IMR-90 (cell line): ENCODE measurements at regions not wholly inside any gene's neighbourhood (a gene's known extent, or its start where the extent isn't known, plus 50 kb on each side); places are given as distances from the start of the nearest gene placed in this dataset.
A peak's percentile ranks its signal among the peaks of the same experiment; 100 is the strongest.

Experiments
- ATAC-seq: fragments of 200-7000 bp; cut with Tn5 transposase; 2 replicates; pipeline ENCODE4 v1.9.1; 2020; ENCODE audit warnings: low read depth, mild to moderate bottlenecking, moderate library complexity
- BruUV-seq: library from RNA; stranded (reverse); fragments of 400-500 nt; replicated peaks from 2 replicates; lab custom pipeline; 2021; lab: Mats Ljungman, UMichigan
- CTCF ChIA-PET: fragments of 300-600 bp; formaldehyde crosslinking; extraction: SDS; loops from one replicate; lab custom pipeline; 2021; ENCODE audit warnings: antibody characterized with exemption; lab: Yijun Ruan, JAX
- POLR2A ChIA-PET: fragments of 300-600 bp; sonication (Branson Sonifier 250); formaldehyde crosslinking; loops from one replicate; lab custom pipeline; 2022; ENCODE audit warnings: antibody characterized with exemption; ENCODE audit not compliant: unreplicated experiment; lab: Charles Lee
- DNase-seq: peaks from one replicate; pipeline ENCODE4 v3.0.0; 2013
- H2AFZ ChIP-seq: replicated peaks from 2 replicates; pipeline ENCODE3; 2013; ENCODE audit warnings: low read length, mild to moderate bottlenecking; ENCODE audit not compliant: poor library complexity
- H2AK5ac ChIP-seq: 2 replicates; pipeline ENCODE4 v1.6.1; 2013; ENCODE audit warnings: low read depth, low read length, inconsistent platforms
- H2AK9ac ChIP-seq: replicated peaks from 2 replicates; pipeline ENCODE3; 2013; ENCODE audit warnings: mild to moderate bottlenecking, low read depth, low read length, moderate library complexity; ENCODE audit not compliant: poor library complexity
- H2BK120ac ChIP-seq: 2 replicates; pipeline ENCODE4 v1.6.1; 2013; ENCODE audit warnings: low read depth, low read length, inconsistent platforms
- H2BK15ac ChIP-seq: 3 replicates; pipeline ENCODE4 v1.6.1; 2013; ENCODE audit warnings: low read depth, low read length, inconsistent platforms
- H2BK20ac ChIP-seq: 2 replicates; pipeline ENCODE4 v1.6.1; 2013; ENCODE audit warnings: low read depth, mild to moderate bottlenecking, inconsistent platforms, low read length, moderate library complexity
- H2BK5ac ChIP-seq: 2 replicates; pipeline ENCODE4 v1.6.1; 2013; ENCODE audit warnings: mild to moderate bottlenecking, low read depth, low read length, inconsistent platforms; ENCODE audit not compliant: poor library complexity, severe bottlenecking
- H3K14ac ChIP-seq: replicated peaks from 2 replicates; pipeline ENCODE4 v1.6.1; 2013; ENCODE audit warnings: low read depth, low read length, inconsistent platforms
- H3K18ac ChIP-seq: 2 replicates; pipeline ENCODE4 v1.6.1; 2013; ENCODE audit warnings: low read depth, low read length, control low read depth
- H3K23ac ChIP-seq: 2 replicates; pipeline ENCODE4 v1.6.1; 2013; ENCODE audit warnings: low read depth, low read length, inconsistent platforms
- H3K27ac ChIP-seq: 2 replicates; pipeline ENCODE4 v1.5.1; 2013; ENCODE audit warnings: mild to moderate bottlenecking, control low read depth, low read length; ENCODE audit not compliant: insufficient read depth
- H3K27me3 ChIP-seq: 2 replicates; pipeline ENCODE4 v1.6.1; 2013; ENCODE audit warnings: low read length; ENCODE audit not compliant: control insufficient read depth, insufficient read depth
- H3K36me3 ChIP-seq: 2 replicates; pipeline ENCODE4 v1.6.1; 2013; ENCODE audit warnings: low read length, mixed read lengths; ENCODE audit not compliant: control insufficient read depth, insufficient read depth
- H3K4ac ChIP-seq: 2 replicates; pipeline ENCODE4 v1.6.1; 2013; ENCODE audit warnings: low read depth, low read length, inconsistent platforms
- H3K4me1 ChIP-seq: 2 replicates; pipeline ENCODE4 v1.6.1; 2013; ENCODE audit warnings: low read length, mixed read lengths; ENCODE audit not compliant: control insufficient read depth, insufficient read depth
- H3K4me2 ChIP-seq: 2 replicates; pipeline ENCODE4 v1.6.1; 2013; ENCODE audit warnings: low read depth, mild to moderate bottlenecking, control low read depth, low read length, moderate library complexity
- H3K4me3 ChIP-seq: 2 replicates; pipeline ENCODE4 v1.5.1; 2013; ENCODE audit warnings: low read depth, mild to moderate bottlenecking, control low read depth, low read length, moderate library complexity; ENCODE audit not compliant: insufficient read depth
- H3K56ac ChIP-seq: 2 replicates; pipeline ENCODE4 v1.6.1; 2013; ENCODE audit warnings: low read length, inconsistent platforms; ENCODE audit not compliant: insufficient read depth; ENCODE audit errors: extremely low read depth
- H3K79me1 ChIP-seq, 2 experiments: 2 replicates each; pipeline ENCODE4 v1.6.1; 2013; ENCODE audit warnings: low read length in 2 of 2, inconsistent platforms in 1 of 2, low read depth in 1 of 2
- H3K9ac ChIP-seq: 2 replicates; pipeline ENCODE4 v1.6.1; 2013; ENCODE audit warnings: low read depth, low read length, control low read depth
- H3K9me1 ChIP-seq: 2 replicates; pipeline ENCODE4 v1.6.1; 2013; ENCODE audit warnings: low read length, inconsistent platforms; ENCODE audit not compliant: insufficient read depth
- H3K9me3 ChIP-seq: 2 replicates; pipeline ENCODE4 v1.6.1; 2013; ENCODE audit warnings: low read length; ENCODE audit not compliant: control insufficient read depth, insufficient read depth
- H4K20me1 ChIP-seq: 2 replicates; pipeline ENCODE4 v1.6.1; 2013; ENCODE audit warnings: low read length, inconsistent platforms; ENCODE audit not compliant: insufficient read depth
- H4K5ac ChIP-seq: 2 replicates; pipeline ENCODE4 v1.6.1; 2013; ENCODE audit warnings: mild to moderate bottlenecking, low read depth, low read length, control low read depth
- H4K8ac ChIP-seq, 2 experiments: 2 replicates each; pipeline ENCODE4 v1.6.1; 2013; ENCODE audit warnings: low read depth in 2 of 2, low read length in 2 of 2, control low read depth in 1 of 2, inconsistent platforms in 1 of 2
- H4K91ac ChIP-seq: 2 replicates; pipeline ENCODE4 v1.6.1; 2013; ENCODE audit warnings: low read depth, low read length, inconsistent platforms; ENCODE audit not compliant: insufficient read depth
- MAFK ChIP-seq: IDR thresholded peaks from 2 replicates; pipeline ENCODE4 v1.6.1; 2012; ENCODE audit warnings: low read depth, low read length, improper control_type of control experiment
- RFX5 ChIP-seq: IDR thresholded peaks from 2 replicates; pipeline ENCODE4 v1.8.0; 2012; ENCODE audit warnings: low read depth, mild to moderate bottlenecking, low read length, moderate library complexity
- WGBS, 2 experiments: methylation state at CpG; one replicate each; pipeline versions ENCODE4 v1.1.5 to v1.1.7; 2013; ENCODE audit warnings: missing lambda C conversion rate in 2 of 2; ENCODE audit not compliant: insufficient read length in 1 of 2; ENCODE audit errors: extremely low coverage in 2 of 2; 5-methylcytosine and 5-hydroxymethylcytosine counted together
- dilution Hi-C: fragments of 300-500 bp; cut with HindIII; formaldehyde crosslinking; loops from one replicate; pipeline ENCODE4 v1.14.3; 2018; ENCODE audit warnings: low sequenced_read_pairs; ENCODE audit not compliant: unreplicated experiment
- in situ Hi-C: fragments of 300-500 bp; cut with MboI; formaldehyde crosslinking; loops from 3 replicates; pipeline ENCODE4 v1.14.3; 2019; ENCODE audit warnings: low sequenced_read_pairs, inconsistent platforms, mixed read lengths
- intact Hi-C: fragments of 100-400 bp; cut with micrococcal nuclease; formaldehyde crosslinking; loops from 2 replicates; pipeline ENCODE4 v1.10.0; 2022
- TF ChIP-seq, protein P1 (sequence below): fragments of 150-350 bp; IDR thresholded peaks from 2 replicates; pipeline ENCODE4 v1.6.1; 2016; ENCODE audit warnings: low read depth, mild to moderate bottlenecking, low read length, moderate library complexity, borderline replicate concordance

DNA sequence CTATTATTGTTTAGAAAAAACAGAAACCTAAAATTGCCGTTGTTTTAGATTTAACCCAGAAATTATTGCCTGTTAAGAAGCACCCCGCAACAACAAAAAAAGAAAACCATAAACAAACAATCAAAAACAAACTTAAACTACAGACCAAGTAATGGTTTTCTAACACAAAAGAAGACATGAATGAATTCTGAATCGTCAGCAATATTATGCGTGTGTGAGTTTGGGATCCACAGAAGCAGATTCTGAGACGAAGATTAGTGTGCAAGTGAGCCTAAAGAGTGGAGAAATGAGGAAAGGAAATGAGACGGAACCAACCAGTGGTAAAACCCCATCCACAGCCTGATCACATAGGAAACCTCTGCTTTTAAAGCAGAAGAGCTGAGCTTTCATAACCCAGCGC lies 1514.9 kb upstream of the PIK3C3 start:
- H3K27ac ChIP-seq, result no peak overlapping the region
- H3K18ac ChIP-seq, result no peak overlapping the region
- CTCF ChIA-PET, result no interaction called here
- no peaks in the 10 kb centered on the region for H3K79me1 ChIP-seq
- no peak overlapping the region for H2AFZ ChIP-seq
- H2AK5ac ChIP-seq, result no peak overlapping the region
- DNase-seq, result no peak
- H4K5ac ChIP-seq, result no peak overlapping the region
- no peak overlapping the region for H3K14ac ChIP-seq
- H3K9me3 ChIP-seq, result no peaks in the 10 kb centered on the region
- no peak overlapping the region for H3K9ac ChIP-seq
- no peak overlapping the region for H2BK15ac ChIP-seq
- dilution Hi-C loops (no loop called here), intact Hi-C loops (no loop called here), in situ Hi-C loops (no loop called here)
- no peak overlapping the region for H3K4me2 ChIP-seq
- no peak overlapping the region for H2AK9ac ChIP-seq
- no TSS peak for BruUV-seq
- ATAC-seq, result no peak
- no peak overlapping the region for H2BK120ac ChIP-seq
- no peaks in the 10 kb centered on the region for H3K36me3 ChIP-seq
- no peaks in the 10 kb centered on the region for H3K27me3 ChIP-seq
- H3K9me1 ChIP-seq, result no peaks in the 10 kb centered on the region
- WGBS, 2 experiments, result no CpG with 5 or more reads among the region's 7 CpGs
- H3K4me1 ChIP-seq, result no peaks in the 10 kb centered on the region
- H3K4me3 ChIP-seq, result no peak overlapping the region
- no peak overlapping the region for H3K23ac ChIP-seq
- no peak overlapping the region for H3K56ac ChIP-seq
- no peak overlapping the region for H2BK20ac ChIP-seq
- H4K91ac ChIP-seq, result no peak overlapping the region
- H2BK5ac ChIP-seq, result no peak overlapping the region
- no peaks in the 10 kb centered on the region for H4K20me1 ChIP-seq
- TF ChIP-seq, protein P1, sequence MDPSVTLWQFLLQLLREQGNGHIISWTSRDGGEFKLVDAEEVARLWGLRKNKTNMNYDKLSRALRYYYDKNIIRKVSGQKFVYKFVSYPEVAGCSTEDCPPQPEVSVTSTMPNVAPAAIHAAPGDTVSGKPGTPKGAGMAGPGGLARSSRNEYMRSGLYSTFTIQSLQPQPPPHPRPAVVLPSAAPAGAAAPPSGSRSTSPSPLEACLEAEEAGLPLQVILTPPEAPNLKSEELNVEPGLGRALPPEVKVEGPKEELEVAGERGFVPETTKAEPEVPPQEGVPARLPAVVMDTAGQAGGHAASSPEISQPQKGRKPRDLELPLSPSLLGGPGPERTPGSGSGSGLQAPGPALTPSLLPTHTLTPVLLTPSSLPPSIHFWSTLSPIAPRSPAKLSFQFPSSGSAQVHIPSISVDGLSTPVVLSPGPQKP, result no peak
- no peak for TF ChIP-seq RFX5
- TF ChIP-seq MAFK, result peak; percentile 64
- no peak overlapping the region for H3K4ac ChIP-seq
- no peak overlapping the region for H4K8ac ChIP-seq
- POLR2A ChIA-PET, result no interaction called here
